Femur (tissue), 1 donor: ENCODE measurements at regions not wholly inside any gene's neighbourhood (a gene's known extent, or its start where the extent isn't known, plus 50 kb on each side); places are given as distances from the start of the nearest gene placed in this dataset.

Experiments used
- DNase-seq: peaks from one replicate; pipeline ENCODE4 v3.0.0-alpha.2; 2017

DNA sequence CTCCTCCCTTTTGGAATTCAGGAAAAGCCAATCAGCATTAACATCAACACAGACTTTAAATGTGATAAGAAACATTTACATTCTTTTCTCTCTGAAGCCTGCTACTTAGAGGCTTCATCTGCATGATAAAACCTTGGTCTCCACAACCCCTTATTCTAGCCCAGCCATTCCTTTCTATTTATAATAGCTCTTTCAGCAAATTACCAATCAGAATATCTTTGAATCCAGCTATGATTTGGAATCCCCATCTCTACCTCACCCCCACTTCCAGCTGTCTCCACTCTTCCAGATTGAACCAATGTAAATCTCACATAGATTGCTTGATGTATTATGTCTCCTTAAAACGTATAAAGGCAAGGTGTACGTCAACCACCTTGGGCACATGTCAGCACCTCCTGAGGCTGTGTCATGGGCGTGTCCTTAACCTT is 139.7 kb downstream of the TUSC7 start:
- no peak for DNase-seq

- DNase-seq, result no peak
Measured at GRCh38 chr3:116852803-116853202, 143.2 kb downstream of the TUSC7 start.

GRCh38 chr3:116863270-116863770 is 153.7 kb downstream of the TUSC7 start:
- no peak for DNase-seq

GRCh38 chr3:116863822-116864589 is 154.4 kb downstream of the TUSC7 start:
- peak; percentile 42 for DNase-seq

GRCh38 chr3:116864590-116864927 is 155.0 kb downstream of the TUSC7 start:
- no peak for DNase-seq

- no peak for DNase-seq
Measured at GRCh38 chr3:116870379-116870778, 160.8 kb downstream of the TUSC7 start.

- DNase-seq, result no peak
Measured at GRCh38 chr3:116871905-116872304, 162.3 kb downstream of the TUSC7 start.

DNA sequence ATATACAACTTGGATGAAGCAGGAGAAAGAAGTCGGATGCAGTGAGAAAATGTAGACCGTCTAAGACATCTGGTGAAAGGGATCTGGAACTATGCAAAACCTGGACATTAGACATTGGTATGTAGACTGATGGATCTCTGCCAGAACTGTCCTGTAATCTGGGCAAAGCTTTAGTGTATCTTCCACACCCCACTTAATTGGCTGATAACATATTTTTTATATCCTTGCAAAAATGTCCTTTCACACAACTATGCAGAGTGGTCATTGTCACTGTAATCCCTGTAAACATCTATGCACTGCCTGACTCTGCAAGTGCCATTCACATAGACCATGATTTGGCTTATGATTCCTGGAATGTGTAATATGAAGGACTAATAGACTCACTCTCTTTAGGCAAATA is 163.1 kb downstream of the TUSC7 start:
- no peak for DNase-seq

- no peak for DNase-seq
Measured at GRCh38 chr3:116873142-116873541, 163.6 kb downstream of the TUSC7 start.

DNA sequence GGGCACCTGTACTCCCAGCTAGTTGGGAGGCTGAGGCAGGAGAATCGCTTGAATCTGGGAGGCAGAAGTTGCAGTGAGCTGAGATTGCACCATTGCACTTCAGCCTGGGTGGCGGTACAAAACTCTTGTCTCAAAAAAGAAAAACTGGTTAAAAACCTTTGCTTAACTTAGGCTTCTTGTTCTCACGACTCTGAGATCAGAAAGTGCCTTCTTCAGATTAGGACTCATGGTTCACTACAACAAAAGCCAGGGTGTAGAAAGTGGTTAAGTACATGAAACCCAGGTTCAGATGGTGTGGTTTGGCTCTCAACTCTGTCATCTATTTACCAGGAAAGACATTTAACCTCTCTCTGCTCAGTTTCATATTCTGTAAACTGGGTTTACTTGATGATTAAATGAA is 168.4 kb downstream of the TUSC7 start:
- DNase-seq, result no peak

DNA sequence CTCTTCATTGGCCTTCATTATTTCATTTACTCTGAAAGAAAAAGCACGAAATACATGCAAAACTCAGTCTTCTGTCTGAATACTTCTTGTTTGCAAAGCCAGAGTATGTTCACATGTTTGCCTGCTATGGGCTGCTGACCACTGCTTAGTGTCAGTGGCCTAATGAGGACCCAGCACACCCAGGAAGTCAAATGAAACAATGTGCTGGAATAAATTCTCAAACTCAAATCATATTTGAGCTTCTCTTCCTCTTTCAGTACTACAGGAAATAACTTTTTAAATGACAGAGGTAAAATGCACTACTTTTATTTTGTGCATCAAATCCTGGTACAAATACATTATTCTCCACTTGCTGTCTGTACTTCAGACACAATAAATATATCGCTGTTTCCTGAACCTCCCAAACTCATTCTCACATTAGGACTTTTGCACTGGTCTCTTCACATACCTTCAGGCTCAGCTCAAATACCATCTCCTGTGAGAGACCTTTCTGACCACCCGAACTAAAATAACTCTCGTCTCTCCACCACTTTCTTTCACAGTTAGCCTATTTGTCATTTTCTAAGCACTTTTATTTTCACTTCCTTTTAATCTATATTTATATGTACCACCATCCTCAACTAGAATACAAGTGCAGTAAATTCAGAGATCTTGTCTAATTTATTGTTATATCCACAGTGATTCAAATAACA is 176.8 kb downstream of the TUSC7 start:
- DNase-seq, result no peak

- DNase-seq, result no peak
Measured at GRCh38 chr3:116896116-116896515, 186.5 kb downstream of the TUSC7 start.

GRCh38 chr3:116897382-116897781 is 187.8 kb downstream of the TUSC7 start:
- DNase-seq, result no peak

DNA sequence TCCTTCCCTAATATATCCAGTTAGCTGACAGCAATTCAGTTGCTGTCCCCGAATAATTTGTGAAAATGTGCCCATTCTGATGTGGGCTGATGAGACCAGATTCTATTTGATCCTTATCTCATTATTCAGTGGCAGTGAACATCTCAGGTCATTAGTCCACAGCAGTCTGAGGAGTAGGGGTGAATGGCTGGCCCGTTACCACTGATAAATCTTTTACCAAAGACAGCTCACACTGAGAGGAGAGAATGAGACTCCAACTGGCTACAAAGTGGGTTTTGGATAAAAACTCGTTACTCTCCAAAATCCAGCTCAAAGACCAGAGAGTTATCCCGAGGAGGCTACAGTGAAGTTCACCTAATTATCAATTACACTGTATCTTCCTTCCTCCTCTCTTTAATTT is 189.7 kb downstream of the TUSC7 start:
- DNase-seq, result no peak

DNA sequence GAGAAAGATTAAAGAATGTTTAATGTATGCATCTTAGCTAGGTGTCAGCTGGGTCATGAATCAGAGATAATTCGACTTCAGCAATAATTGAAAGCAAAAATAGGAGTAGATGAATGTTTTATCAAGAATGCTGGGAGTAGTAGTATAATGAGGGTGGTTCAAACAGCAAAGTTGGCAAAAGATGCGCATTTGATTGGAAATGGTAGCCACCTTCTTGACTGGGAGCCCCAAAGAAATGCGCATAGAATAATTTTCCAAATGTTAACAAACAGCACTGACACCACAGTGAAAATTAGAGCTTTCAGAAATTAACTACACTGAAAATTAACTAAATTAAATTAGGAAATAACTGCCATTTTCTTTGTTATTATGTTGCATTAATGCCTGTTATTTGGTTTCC is 195.8 kb downstream of the TUSC7 start:
- DNase-seq, result no peak

DNA sequence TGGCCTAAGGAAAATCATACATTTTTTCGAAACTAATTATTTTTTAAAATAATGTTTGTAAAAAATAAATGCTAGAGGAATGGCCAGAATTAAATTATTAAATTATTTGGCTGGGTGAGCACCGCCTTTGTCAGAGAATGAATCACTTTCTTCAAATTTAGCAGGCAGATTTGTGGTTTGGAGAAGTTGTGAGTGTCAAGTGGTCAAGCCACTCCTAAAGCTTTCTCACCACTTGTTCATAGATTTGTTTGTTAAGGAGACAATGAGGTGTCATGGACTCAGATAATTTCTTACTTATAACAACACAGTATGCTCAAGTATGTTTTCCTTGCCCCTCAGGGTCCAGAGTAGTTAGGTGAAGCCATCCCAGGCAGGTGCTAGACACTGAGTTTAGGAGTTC is 196.2 kb downstream of the TUSC7 start:
- DNase-seq, result no peak

DNA sequence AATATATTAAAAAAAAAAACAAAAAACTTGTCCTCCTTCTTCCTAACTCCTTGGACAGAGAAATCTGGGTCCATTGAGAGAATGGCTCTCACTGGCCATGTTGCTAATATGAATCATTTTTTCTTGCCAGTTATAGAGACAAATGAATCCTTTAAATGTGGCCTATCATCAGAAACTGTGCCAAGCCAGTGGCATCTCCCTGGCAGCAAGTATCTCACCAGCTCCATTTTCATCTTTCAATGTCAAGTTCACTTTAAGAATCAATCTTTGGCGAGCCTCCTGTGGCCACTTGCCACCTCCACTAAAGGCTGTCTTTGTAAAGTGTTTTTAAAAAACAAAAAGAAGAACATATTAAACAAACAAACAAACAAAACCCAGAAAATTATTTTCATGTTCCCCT is 202.5 kb downstream of the TUSC7 start:
- no peak for DNase-seq

DNA sequence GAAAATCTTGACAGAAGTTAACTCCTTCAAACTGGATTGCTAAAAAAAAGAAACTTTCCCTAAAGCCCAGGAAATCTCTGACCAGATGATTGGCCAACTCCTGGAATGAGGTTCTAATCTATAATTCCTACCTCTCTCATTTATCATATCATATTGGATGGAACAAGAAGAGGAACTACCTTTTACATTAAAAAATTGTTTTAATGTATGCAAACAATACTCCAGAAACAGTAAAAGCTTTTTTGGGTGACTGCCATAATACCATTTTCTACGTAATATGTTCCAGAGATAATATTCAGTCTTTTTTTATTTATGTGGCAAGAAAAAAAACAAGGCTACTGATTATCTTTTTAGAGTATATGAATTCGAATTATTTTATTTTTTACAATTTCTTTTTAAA is 204.4 kb downstream of the TUSC7 start:
- no peak for DNase-seq

GRCh38 chr3:116916836-116917235 is 207.3 kb downstream of the TUSC7 start:
- DNase-seq, result no peak

DNA sequence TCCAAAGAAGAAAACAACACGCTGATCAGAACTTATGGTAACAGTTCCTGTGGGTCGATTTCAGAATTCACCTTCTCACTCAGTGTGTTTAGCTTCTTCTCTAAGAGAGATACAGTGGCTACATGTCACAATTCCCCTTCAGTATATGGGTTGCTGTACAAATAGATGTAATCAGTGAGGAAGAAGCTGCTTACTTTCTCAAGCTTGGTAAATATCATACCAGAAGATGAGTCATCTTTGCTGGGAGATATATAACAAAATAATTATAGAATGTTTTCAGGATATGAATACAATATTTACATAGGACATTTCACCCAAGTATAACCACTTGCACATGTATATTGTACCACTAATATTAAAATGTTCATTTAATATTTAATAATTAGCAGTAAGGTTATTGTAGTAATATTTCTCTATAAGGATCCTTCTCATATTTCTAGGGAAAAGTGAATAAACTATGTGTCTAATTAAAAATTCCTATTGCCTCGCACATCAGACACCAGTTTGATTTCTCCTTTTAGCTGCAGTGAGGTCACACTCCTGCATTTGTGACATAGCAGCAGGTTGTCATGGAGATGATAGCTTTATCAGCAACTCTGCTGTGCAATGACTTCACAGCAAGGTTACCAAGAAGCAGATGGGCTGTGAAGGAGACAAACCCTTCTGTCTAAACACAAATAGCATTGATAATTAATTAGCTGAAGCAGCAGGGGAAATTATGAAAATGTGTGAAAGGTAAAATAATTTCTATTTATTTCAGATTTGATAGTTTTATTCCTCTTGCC is 211.4 kb downstream of the TUSC7 start:
- no peak for DNase-seq

GRCh38 chr3:116927918-116928317 is 218.3 kb downstream of the TUSC7 start:
- no peak for DNase-seq

DNA sequence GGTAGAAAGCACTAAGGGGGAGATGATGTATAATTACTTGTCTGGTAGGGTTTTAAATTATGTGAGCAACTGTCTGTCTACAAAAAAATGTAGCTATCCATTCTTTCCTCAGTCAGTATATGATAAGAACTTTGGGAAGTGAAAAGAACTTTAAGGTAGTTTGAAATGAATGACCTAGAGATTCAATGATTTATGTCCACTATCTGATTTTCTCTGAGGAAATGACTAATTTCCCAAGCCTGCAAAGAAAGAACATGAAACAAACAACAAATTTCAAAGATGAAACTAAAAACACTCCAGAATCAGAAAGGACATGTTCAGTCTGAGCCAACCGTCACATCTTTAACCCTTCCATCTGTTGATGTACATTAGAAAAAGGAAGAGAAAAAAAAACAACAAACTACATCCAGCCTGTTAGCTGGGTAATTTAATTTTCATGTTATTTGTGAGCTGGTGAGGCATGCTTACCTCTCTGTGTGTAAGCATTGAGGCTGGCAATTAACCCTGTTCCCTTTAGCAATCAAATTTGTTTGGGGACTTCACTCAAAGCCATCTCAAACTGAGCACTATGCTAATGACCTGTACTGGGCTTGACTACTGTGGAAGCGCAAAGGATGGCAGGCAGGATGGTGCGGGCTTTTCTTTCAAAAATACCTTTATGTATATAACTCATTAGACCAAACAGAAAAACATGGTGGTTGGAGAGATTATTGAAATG is 220.1 kb downstream of the TUSC7 start:
- no peak for DNase-seq

GRCh38 chr3:116930786-116931185 is 221.2 kb downstream of the TUSC7 start:
- DNase-seq, result no peak
